ENCODE measurements at regions not wholly inside any gene's neighbourhood (a gene's known extent, or its start where the extent isn't known, plus 50 kb on each side); places are given as distances from the start of the nearest gene placed in this dataset.
"Not testable (repeated sequence)": the region's sequence is repeated elsewhere in the genome, so short reads cannot be mapped to it uniquely, and the experiment has no call there.

DNA sequence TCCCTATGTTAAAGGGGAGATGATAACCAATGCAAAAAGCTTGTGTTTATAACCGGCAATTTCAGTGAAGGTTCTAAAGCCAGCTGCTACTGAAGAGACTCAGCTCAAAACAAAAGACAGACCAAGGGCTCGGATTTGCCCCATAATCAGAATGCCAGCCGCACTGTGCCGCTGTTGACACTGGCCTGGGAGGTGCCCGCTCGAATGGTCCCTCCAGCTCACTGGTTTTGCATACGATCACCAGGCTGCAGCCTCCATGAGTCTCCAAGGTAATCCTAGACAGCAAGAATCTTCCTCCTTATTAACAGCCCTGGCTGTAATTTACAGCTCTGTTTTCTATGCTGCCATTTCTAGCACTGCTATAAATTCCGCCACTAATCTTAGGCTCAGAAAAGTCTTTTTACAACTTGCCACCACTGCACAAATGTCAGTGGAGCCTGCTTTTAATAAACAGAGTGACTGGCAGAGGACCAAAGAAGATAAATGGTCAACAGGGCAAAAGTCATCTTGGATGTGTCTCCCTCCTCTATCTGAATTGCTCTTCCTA, 155.7 kb upstream of the SH3BP4 start:
- FAIRE-seq: no peak

DNA sequence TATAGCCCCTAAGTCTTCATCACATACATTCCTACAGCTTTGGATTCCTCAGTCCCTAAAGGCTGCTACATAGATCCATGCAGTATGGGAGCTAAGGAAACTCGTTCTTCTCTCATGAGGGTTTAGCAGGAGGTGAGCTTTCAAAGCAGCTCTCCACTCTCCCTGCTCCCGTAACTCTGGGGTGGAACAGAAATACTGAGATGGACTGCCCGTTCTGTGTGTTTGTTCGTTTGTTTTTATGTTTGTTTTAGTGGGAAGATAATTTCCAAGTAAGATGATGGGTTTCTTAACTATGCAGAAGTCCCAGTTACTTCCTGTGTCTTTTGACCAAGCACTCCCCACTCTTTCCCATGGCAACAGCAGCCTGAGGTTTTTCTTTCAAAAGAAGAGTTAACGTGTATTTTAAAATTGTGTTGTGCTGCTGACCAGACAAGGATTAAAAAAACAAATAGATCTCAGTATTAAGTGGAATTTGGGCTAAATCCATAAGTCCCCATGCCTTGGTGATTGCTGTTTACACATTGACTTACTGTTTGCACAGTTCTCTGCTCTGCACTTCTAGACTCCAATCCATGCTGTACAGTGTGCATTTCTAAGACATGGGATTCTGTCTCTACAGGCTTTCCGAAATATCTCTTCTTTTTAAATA, 156.4 kb upstream of the SH3BP4 start:
- FAIRE-seq: no peak

DNA sequence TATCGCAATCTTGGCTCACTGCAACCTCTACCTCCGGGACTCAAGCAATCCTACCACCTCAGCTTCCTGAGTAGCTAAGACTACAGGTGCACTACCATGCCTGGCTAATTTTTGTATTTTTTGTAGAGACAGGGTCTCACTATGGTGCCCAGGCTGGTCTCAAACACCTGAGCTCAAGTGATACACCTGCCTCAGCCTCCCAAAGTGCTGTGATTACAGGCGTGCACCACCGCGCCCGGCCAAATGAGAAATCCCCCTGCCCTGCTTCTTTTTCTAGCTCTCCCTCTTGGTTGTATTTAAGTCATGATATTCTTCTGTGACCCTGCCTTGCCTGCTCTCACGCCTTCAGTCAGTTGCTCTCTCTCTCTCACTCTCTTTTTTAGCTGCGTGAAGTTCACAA, 157.0 kb upstream of the SH3BP4 start:
- FAIRE-seq: no peak

DNA sequence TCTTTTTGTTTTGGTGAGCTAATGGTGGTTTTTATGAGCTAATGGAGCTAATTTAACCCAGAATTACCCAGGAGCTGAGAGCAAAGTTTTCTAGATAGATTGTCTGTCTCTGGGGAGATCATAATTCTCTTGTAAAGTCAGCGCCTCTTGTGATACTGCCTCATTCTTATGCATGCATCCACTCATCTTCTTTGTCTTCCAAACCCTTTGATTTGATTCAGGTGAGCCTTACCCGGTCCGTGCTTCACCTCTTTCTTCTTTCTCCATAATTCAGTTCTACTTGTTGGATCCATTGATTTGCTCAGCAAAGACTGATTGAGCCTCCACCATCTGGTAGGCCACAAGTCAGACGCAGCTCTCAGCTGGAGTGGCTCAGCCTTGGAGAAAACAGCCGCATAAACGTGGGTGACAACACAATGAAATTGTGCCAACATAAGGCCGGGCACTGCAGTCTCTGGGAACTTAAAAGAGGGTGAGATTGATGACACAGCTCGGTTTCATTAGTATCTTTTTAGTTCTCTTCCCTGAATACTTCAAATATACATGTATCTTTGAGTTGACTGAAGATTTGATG, 158.5 kb upstream of the SH3BP4 start:
- FAIRE-seq: no peak

DNA sequence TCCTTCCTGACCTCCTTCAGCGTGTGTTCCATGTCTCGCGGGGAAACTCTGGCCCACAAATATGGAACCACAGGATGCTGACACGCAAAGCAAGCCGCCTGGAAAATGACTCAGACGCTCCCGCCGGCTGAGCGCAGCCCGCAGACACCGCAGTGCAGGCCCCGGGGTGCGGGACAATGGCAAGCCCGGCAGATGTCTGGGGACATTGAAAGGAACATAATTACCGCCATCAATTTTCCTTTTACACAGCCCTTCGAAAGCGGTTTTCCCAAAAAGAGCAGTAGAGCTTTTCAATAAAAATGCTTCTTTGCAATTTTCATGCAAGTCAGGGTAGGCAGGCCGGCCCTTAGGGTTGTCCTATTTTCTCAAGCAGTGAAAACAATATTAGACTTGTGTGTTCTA, 159.2 kb upstream of the SH3BP4 start:
- no peak for FAIRE-seq

DNA sequence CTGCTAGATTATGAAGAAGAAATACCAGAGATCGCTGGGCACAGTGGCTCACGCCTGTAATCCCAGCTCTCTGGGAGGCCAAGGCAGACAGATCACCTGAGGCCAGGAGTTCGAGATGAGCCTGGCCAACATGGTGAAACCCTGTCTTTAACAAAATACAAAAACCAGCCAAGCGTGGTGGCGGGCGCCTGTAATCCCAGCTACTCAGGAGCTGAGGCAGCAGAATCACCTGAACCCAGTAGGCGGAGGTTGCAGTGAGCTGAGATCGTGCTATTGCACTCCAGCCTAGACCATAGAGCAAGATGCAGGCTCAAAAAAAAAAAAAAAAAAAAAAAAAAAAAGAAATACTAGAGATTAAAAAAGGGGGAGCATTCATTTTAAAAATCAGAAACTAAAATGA, 159.7 kb upstream of the SH3BP4 start:
- not testable (repeated sequence) for FAIRE-seq

DNA sequence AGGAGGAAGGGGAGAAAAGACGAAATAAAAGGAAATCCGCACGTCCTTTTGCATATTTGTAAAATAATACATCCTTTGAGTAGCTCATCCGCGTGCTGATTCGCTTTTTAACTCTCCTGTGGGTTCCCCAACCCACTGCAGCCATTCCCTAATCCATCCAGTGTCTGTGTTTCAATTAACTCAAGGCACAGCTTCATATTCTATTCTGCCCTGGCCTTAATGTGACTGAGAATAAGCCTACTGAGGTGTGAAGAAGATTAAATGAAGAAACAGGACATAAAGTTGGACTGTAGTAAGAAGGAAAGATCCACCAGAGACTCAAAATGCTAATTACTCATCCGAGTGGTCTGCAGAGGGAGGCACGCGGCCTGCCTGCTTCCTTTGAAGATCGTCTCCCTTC, 161.4 kb upstream of the SH3BP4 start:
- FAIRE-seq: no peak

DNA sequence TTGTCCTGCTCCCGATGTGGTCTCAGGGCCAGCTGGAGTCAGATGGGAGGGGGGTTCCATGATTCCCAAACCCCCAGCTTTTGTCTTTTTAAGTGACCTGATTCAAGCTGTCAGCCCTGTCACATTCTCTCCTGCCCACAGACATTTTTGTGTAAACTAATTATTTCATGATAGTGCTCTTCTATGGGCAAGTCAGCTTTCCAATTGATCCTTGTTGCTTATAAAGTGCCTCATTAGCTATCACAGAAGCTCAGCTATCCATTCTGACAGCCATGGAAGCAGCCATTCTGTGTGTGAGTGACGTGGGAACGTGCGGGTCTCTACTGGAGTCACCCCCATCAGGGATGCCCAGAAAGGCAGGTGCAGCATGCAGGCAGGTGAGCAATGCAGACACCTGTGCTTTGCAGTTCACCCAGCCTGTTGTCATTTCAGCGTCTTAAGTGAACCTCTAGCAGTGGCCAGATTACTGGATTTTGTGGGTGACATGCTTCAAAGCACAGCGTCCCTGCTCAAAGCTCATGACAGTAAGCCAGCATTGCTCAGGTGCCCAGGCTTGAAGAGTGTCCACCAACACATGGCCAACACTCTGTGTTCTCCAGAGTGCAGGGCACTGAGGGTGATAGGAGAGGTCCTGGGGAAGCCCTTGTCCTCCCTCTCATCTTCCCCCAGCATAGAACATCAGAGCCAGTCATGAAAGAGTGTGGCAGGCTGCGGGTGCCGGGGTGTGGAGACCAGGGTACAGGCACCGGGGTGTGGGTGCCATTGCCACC, 162.1 kb upstream of the SH3BP4 start:
- no peak for FAIRE-seq

DNA sequence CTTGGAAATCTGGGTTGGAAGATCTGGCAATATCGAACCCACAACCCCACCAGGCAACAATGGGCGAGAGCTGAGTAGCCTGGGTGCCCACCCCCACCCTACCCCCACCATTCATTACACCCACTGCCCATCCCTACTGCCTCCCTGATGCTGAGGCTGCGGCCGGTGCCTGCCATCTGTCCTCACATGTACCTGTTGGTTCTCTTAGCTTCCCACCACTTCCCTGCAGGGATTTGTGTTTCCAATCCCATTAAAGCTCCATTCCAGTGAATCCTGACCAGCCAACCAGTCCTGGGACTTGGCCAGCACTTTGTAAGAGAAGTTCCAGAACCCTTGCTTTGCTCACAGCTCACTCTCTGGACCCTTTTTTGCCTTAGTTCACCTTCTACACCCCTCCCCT, 163.0 kb upstream of the SH3BP4 start:
- FAIRE-seq: no peak

DNA sequence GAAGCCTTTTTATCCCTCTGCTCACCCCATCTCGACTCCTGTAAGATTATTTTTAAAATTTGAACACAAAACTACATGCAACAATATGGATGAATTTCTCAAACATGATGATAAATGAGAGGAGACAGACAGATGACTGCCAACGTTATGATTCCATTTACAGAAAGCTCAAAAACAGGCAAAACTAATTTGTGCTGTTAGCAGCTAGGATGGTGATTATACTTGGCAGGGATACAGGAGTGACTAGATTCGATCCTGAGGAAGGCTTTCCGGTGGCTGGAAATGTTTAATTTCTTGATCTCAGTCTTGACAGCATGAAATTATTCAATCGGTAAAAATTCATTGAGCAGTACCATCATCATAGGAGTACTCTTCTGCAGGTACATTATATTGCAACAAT, 163.4 kb upstream of the SH3BP4 start:
- no peak for FAIRE-seq

DNA sequence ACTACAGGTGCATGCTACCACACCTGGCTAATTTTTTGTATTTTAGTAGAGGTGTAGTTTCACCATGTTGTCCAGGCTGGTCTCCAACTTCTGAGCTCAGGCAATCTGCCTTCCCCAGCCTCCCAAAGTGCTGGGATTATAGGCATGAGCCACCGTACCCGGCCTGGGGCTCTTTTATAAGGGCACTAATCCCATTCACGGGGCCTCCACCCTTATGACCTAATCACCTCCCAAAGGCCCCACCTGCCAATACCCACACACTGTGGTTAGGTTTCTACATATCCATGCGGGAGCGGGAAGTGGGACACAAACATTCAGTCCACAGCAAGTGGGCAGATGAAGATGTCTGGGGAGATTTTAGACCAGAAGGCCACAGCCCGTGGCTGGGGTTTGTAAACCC, 164.7 kb upstream of the SH3BP4 start:
- no peak for FAIRE-seq

DNA sequence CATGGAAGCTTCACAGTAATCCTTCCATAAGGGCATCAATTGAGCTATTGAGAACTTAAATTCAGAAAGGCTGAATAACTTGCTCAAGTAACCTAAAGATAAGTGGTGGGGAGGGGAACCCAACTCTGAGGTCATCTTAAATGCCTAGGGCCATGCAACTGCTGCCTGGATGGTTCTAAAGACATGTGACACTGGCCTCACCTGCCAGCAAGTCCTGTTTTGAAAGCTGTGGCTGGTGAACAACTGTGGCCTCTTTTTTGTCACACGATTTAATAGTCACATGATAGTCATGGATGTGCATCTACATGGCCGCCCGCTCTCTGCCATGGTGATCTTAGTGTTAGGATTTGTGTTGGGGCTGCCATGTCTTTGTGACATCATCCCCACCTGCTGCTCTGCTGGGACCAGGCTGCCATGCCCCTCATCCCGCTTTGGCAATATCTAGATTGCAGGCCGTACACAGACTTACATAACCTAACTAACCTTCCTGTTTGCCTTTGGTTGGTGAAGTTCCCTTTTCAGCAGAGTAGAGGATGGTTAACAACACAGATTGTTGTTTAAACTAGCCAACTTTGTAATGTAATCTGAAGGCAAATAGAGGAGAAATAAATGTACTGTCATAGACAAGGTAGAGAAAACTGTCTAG, 177.9 kb upstream of the SH3BP4 start:
- FAIRE-seq: no peak

DNA sequence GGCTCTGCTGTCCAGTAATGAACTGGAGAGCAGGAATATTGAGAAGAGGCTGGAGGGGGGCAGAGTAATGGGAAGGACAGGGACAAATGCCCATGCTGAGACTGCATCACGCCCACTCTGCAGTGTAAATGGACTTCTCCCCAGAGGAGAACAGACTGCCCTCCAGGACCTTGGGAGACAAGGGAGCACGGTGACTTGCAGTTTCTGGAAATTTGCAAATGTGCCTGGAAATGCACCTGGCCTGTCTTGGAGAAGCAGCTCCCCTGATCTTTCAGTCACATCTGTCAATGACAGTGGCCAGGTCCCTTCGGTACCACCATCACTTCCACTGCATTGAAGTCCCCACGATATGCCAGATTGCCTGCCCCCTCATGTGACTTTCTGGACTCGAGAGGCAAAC, 178.7 kb upstream of the SH3BP4 start:
- no peak for FAIRE-seq

DNA sequence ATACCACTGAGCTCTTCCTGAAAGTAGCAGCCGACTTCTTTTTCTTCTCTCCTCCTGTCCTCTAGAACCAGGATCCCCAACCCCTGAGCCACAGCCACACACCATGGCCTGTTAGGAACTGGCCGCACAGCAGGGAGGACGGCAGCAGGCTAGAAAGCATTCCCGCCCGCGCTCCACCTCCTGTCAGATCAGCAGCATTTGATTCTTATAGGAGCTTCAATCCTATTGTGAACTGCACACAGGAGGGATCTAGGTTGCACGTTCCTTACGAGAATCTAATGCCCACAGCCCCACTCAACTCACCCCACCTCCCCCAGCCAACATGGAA, 179.1 kb upstream of the SH3BP4 start:
- no peak for FAIRE-seq

DNA sequence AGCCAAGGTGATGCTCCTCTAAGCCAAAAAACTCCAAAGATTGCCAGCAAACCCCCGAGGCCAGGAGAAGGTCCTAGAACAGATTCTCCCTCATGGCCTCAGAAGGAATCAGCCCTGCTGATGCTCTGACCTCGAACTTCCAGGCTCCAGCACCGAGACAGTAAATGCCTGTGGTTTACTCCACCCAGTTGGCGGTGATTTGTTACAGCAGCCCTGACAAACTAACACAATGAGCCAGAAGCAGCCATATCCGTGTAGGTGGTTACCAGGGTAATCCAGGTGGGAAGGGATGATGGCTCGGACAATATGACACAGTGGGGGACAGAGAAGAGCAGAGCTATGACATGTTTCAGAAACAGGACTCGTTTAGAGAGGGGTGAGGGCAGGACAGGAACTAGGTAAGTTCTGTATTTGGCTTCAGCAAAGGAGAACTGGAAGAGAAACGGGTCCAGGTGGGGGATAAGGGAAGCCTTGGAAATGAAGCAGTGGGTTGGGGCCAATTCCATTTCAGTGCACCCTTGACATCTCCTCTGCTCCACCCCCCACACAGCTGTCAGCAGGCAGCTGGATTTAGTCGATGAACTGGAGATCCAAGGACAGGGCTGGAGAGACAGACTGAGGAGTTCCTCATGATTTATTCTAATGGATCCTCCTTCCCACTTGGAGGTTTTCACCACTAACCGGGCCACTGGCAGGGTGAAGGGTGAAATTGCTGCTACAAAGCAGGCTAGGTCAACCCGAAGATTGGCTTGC, 179.7 kb upstream of the SH3BP4 start:
- no peak for FAIRE-seq

DNA sequence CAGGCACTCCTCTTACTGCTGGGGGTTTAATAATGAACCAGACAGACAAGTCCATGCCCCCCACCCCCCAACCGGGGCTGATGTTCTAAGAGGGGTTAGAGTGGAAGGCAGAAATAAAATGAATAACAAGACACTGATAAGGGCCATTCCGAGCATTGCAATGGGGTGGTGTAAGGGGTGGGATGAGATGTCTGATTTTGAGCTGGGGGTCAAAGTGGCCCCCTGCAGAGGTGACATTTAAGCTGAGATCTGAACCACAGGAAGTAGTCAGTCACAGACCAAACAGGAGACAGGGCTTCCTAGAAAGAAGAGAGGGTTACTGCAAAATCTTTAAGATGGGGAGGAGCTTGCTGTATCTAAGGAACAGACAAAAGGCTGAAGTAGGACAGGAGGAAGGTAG, 180.6 kb upstream of the SH3BP4 start:
- no peak for FAIRE-seq

DNA sequence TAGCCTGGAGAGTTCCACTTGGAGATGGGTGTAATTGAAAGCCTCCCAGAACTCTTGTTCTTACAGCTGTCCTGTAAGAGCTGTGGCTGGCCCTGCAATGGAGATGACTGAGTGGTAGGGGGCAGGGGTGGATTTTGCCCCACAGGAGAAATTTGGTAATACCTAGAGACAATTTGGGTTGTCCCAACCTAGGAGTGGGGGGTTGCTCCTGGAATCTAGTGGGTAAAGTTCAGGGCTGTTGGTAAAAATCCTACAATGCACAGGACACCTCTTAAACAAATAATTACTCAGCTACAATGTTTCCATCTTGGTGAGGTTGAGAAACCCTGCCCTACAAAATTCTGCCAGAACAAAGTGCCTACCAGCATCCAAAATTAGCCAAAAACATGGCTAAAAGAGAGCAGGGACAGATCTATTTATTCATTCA, 181.1 kb upstream of the SH3BP4 start:
- no peak for FAIRE-seq

DNA sequence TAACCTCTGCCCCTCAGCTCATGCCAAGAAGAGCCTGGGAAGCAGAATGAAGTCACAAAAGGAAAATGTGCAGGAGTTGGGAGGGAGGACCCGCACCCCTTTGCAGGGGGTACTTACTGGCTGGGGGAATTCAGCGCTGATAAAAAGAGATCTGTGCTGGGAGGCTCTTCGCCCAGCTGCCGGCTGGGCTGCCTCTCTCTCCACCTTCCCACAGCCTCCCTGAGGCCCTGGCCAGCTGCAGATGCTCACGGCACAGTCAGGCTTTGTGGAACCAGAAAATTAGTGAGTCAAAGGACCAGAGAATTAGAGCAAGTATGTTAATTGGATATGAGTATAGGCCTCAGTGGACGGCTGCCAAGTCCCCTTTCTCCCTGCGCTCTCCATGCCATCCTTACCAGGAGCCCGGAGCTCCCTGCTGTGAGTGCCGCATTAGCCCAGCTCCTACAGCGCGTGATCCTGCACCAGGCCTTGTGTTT, 181.7 kb upstream of the SH3BP4 start:
- FAIRE-seq: no peak

DNA sequence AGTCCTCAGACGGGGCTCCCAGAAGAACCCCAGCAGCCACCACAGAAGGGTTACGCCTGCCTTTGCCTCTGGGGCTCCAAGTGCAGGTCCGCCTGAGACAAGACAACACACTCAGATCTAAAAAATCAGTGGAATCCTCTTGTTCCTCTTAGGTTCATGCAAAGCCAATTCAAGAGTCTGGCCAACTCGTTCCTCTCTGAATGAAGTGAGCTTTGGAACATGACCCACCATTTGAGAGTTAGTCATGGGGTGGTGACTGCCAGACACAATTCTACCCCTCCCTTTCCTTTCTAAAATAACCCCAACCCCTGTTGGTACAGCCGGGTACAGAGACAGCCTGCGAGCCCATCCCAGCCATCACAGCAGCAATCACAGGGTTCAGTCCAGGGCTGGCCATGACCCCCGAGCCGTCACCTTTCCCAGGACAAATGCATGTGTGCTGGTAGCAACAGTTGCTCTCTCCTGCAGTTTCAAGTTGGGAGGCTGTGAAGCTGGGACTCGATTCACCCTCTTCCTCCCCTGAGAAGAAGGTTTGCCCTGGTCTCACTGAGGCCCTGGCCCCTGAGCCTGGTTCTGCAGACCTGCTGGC, 183.1 kb upstream of the SH3BP4 start:
- no peak for FAIRE-seq

DNA sequence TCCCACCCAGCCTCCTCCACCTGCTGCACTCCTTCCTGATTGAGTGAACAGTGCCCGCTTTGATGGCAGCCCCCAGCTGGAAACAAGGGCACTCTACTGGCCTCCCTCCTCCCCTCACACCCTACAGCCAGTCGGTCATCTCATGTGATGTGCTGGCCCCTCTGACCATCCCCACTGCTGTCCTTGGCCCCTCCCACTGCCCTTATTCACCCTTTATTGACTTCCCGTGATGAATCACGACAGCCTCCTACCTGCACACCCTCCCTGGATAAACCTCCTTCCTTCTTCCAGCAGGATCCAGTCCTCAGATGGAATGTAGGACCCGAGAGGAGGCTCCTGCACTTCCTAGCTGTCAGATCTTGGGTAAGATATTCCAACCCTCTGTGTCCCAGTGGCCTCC, 186.5 kb upstream of the SH3BP4 start:
- no peak for FAIRE-seq

DNA sequence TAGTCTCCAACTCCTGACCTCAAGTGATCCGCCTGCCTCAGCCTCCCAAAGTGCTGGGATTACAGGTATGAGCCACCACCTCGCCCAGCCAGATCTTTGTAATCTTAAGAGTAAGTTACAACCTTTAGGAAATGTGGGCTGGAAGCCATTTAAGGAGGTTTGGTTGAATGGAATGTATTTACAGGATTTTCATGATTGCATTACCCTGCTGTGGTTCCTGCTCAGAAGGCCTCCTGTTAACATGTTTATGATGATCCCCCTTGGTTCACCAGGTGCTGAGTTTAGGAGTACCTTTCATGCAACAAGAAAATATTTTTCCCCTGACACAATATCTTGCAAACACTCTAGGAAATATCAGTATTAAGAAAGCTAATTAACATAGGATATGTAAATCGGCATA, 187.4 kb upstream of the SH3BP4 start:
- no peak for FAIRE-seq

Data from G401.6 (cell line).